ENCODE measurements at regions not wholly inside any gene's neighbourhood (a gene's known extent, or its start where the extent isn't known, plus 50 kb on each side); places are given as distances from the start of the nearest gene placed in this dataset.

- no peak for TF ChIP-seq CTCF (IDR thresholded peaks at IDR 0.05)
- no peak for TF ChIP-seq ZFX (IDR thresholded peaks at IDR 0.05; ENCODE audit: borderline replicate concordance)
Measured at GRCh38 chr2:14737201-14737600, 104.7 kb downstream of the LRATD1 start.

All from 22Rv1 (cell line).